Common myeloid progenitor, CD34-positive (primary cell): ENCODE measurements at regions not wholly inside any gene's neighbourhood (a gene's known extent, or its start where the extent isn't known, plus 50 kb on each side); places are given as distances from the start of the nearest gene placed in this dataset.
"Not testable (repeated sequence)": the region's sequence is repeated elsewhere in the genome, so short reads cannot be mapped to it uniquely, and the experiment has no call there.

Experiments used
- CTCF ChIA-PET: fragments of 350-600 bp; sonication (Branson Sonifier 250); formaldehyde crosslinking; loops from one replicate; lab custom pipeline; 2021; ENCODE audit warnings: antibody characterized with exemption; lab: Charles Lee
- POLR2A ChIA-PET: fragments of 350-600 bp; sonication (Branson Sonifier 250); formaldehyde crosslinking; loops from one replicate; lab custom pipeline; 2021; ENCODE audit warnings: antibody characterized with exemption; lab: Charles Lee
- DNase-seq, 3 donors: peaks; one replicate each; pipeline versions ENCODE4 v3.0.0 to v3.0.0-alpha.2; 2013
- H3K27ac ChIP-seq, 2 experiments: 1 replicate in 1 of 2; 2 replicates in 1 of 2; pipeline ENCODE4 v1.7.0; 2013; ENCODE audit warnings: inconsistent platforms in 2 of 2, low read length in 2 of 2, mild to moderate bottlenecking in 2 of 2, low read depth in 1 of 2, moderate library complexity in 1 of 2; ENCODE audit not compliant: severe bottlenecking in 2 of 2, insufficient read depth in 1 of 2, poor library complexity in 1 of 2
- H3K27me3 ChIP-seq, 5 experiments: replicated peaks in 2 of 5; 1 replicate in 3 of 5; 2 replicates in 2 of 5; pipeline versions ENCODE4 v1.6.1 to v1.7.0; 2013; ENCODE audit warnings: low read length in 4 of 5, mild to moderate bottlenecking in 2 of 5, moderate library complexity in 2 of 5, inconsistent platforms in 1 of 5; ENCODE audit not compliant: insufficient read depth in 5 of 5, control insufficient read depth in 4 of 5
- H3K36me3 ChIP-seq, 4 experiments: 1 replicate in 2 of 4; 2 replicates in 2 of 4; pipeline versions ENCODE4 v1.6.1 to v1.7.0; 2013; ENCODE audit warnings: low read length in 3 of 4, control low read depth in 1 of 4, mild to moderate bottlenecking in 1 of 4; ENCODE audit not compliant: control insufficient read depth in 4 of 4, insufficient read depth in 4 of 4
- H3K4me1 ChIP-seq, 4 experiments: 1 replicate in 3 of 4; 2 replicates in 1 of 4; pipeline versions ENCODE4 v1.6.1 to v1.7.1; 2013; ENCODE audit warnings: low read length in 3 of 4, mild to moderate bottlenecking in 3 of 4, control low read depth in 1 of 4, inconsistent platforms in 1 of 4, moderate library complexity in 1 of 4; ENCODE audit not compliant: control insufficient read depth in 4 of 4, insufficient read depth in 4 of 4; ENCODE audit errors: control extremely low read depth in 1 of 4
- H3K4me3 ChIP-seq, 7 experiments: 1 replicate in 4 of 7; 2 replicates in 3 of 7; pipeline versions ENCODE4 v1.5.1 to v1.7.0; 2013; ENCODE audit warnings: mild to moderate bottlenecking in 7 of 7, low read length in 6 of 7, moderate library complexity in 6 of 7, inconsistent platforms in 2 of 7, low read depth in 2 of 7, control low read depth in 1 of 7; ENCODE audit not compliant: insufficient read depth in 4 of 7, control insufficient read depth in 1 of 7; ENCODE audit errors: extremely low read depth in 1 of 7
- H3K9me3 ChIP-seq, 5 experiments: 1 replicate in 4 of 5; 2 replicates in 1 of 5; pipeline versions ENCODE4 v1.6.1 to v1.7.1; 2013; ENCODE audit warnings: low read length in 4 of 5, mild to moderate bottlenecking in 2 of 5, inconsistent platforms in 1 of 5, low read depth in 1 of 5, moderate library complexity in 1 of 5; ENCODE audit not compliant: control insufficient read depth in 4 of 5, insufficient read depth in 2 of 5; ENCODE audit errors: control extremely low read depth in 1 of 5
- WGBS: methylation state at CpG from one replicate; pipeline ENCODE4 v1.1.5; 2013; ENCODE audit not compliant: insufficient coverage; 5-methylcytosine and 5-hydroxymethylcytosine counted together

- Histone ChIP-seq H3K36me3 (no peaks in the 10 kb centered on the region), H3K4me3 (no peak overlapping the region), H3K4me1 (no peaks in the 10 kb centered on the region), H3K27ac (no peak overlapping the region), H3K9me3 (peaks cover 0 to 21% (median 5%) of the 10 kb centered on the region in 5 experiments), H3K27me3 (peaks cover 0 to 4% (median 0%) of the 10 kb centered on the region in 5 experiments)
- WGBS = 57% methylated on average over 3 of the region's 7 CpGs
- peak; percentile 36 to 55 (median 46) for DNase-seq
- ChIA-PET POLR2A (no interaction called here), CTCF (interaction anchor here (0.6 to 2.9 kb wide), 4 partner anchors 9 to 1772 kb away, joined by 4 to 11 read pairs (median 7); no protein-coding TSS in a partner anchor)
Measured at GRCh38 chr21:32921632-32922230, 104.0 kb upstream of the OLIG2 start.

DNA sequence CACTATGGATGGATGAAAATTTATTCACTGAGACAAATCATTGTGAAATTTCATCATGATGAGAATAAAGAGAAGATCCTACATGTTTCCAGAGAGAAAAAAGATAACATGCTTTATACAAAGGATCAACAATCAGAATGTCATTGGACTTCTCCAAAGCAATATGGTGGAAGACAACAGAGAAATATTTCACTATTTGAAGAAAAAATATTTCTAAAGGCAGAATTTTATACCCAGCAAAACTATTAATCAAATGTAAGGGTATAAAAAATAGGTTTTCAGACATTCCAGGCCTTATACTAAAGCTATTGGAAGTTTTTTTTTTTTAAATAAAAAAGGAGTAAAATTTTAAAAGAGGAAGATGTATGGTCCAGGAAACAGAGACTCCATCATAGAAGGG lies 100.6 kb upstream of the OLIG2 start:
- no peak for DNase-seq
- CTCF ChIA-PET = interaction anchor here (0.7 to 1.9 kb wide), 3 partner anchors 10 to 470 kb away, joined by 3 to 5 read pairs (median 4); no protein-coding TSS in a partner anchor
- peaks cover 0 to 3% (median 0%) of the 10 kb centered on the region in 4 experiments for H3K4me1 ChIP-seq
- no peaks in the 10 kb centered on the region for H3K36me3 ChIP-seq
- peaks cover 0 to 21% (median 5%) of the 10 kb centered on the region in 5 experiments for H3K9me3 ChIP-seq
- no peak overlapping the region for H3K4me3 ChIP-seq
- H3K27me3 ChIP-seq = no peaks in the 10 kb centered on the region
- no peak overlapping the region for H3K27ac ChIP-seq
- POLR2A ChIA-PET = no interaction called here

DNA sequence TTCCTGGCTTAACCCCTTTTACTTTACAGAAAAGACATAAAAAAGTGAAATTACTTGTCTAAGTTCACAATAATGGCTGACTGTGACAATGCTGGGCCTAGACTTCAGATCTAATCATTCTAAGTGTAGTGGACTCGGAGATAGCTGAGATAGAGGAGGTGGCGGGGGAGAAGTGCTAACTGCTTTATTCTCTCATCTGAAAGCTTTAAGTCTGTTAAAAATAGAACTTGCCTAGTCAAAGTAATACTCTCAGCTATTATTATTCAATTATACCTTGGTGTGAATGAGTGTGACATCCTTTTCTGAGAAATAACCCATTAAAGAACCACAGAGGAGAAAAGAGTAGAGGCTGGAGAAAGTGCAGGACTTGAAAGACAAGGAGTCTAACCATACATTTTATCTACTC lies 96.1 kb upstream of the OLIG2 start:
- Histone ChIP-seq H3K27me3 (no peaks in the 10 kb centered on the region), H3K27ac (no peak overlapping the region), H3K4me3 (no peak overlapping the region), H3K4me1 (peaks cover 5 to 28% (median 19%) of the 10 kb centered on the region in 4 experiments), H3K9me3 (peaks cover 0 to 23% (median 4%) of the 10 kb centered on the region in 5 experiments), H3K36me3 (no peaks in the 10 kb centered on the region)
- no peak for DNase-seq
- CTCF ChIA-PET = interaction anchor here (2.6 kb wide), 1 partner anchor 10 kb away, joined by 15 read pairs; no protein-coding TSS in a partner anchor
- POLR2A ChIA-PET = no interaction called here
- WGBS = no CpG with 5 or more reads among the region's 2 CpGs

- ChIA-PET CTCF (interaction anchor here (1.0 to 2.6 kb wide), 4 partner anchors 8 to 35 kb away, joined by 3 to 15 read pairs (median 8); no protein-coding TSS in a partner anchor), POLR2A (interaction anchor here (0.5 kb wide), 1 partner anchor 166 kb away, joined by 3 read pairs; no protein-coding TSS in a partner anchor)
- 95% methylated on average over 8 of the region's 8 CpGs for WGBS
Measured at GRCh38 chr21:32930673-32931072, 95.1 kb upstream of the OLIG2 start.

GRCh38 chr21:32934068-32934467 lies 91.7 kb upstream of the OLIG2 start:
- CTCF ChIA-PET = interaction anchor here (1.4 to 2.5 kb wide), 2 partner anchors 8 to 11 kb away, joined by 4 to 10 read pairs; no protein-coding TSS in a partner anchor
- H3K9me3 ChIP-seq, POLR2A ChIA-PET, H3K27me3 ChIP-seq, DNase-seq, H3K36me3 ChIP-seq, H3K27ac ChIP-seq, H3K4me3 ChIP-seq: not testable (repeated sequence)
- peaks cover 5 to 28% (median 19%) of the 10 kb centered on the region in 4 experiments for H3K4me1 ChIP-seq
- 98% methylated on average over 8 of the region's 14 CpGs for WGBS

More at GRCh38 chr21:32930673-32931072, 95.1 kb upstream of the OLIG2 start:
- peaks cover 5 to 28% (median 19%) of the 10 kb centered on the region in 4 experiments for H3K4me1 ChIP-seq
- H3K36me3 ChIP-seq = no peaks in the 10 kb centered on the region
- no peaks in the 10 kb centered on the region for H3K27me3 ChIP-seq
- H3K27ac ChIP-seq = no peak overlapping the region
- peaks cover 0 to 13% (median 3%) of the 10 kb centered on the region in 5 experiments for H3K9me3 ChIP-seq
- no peak overlapping the region for H3K4me3 ChIP-seq
- no peak for DNase-seq

DNA sequence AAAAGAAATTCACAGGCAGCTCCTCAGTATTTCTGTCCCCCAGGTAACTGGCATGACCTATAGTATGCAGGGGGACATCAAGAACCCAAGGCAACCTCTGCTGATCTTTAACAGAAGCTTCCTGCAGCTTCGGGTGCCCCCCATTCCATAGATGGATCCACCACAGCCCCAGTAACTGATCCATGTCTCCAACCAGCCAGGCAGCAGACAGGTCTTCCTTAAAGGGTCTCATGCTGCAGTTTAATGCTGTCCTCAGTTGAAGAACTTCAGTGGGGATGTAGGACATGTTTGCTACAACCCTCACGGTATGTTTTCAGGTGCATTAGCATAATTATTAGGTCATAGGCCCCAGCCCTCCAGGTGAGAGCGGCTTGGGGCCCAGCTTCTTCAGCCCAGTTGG lies 90.9 kb upstream of the OLIG2 start:
- no peaks in the 10 kb centered on the region for H3K36me3 ChIP-seq
- peaks cover 5 to 25% (median 19%) of the 10 kb centered on the region in 4 experiments for H3K4me1 ChIP-seq
- CTCF ChIA-PET = interaction anchor here (1.4 to 2.5 kb wide), 2 partner anchors 9 to 12 kb away, joined by 4 to 10 read pairs; no protein-coding TSS in a partner anchor
- no peaks in the 10 kb centered on the region for H3K27me3 ChIP-seq
- H3K4me3 ChIP-seq = no peak overlapping the region
- DNase-seq = no peak
- WGBS = 100% methylated on average over 3 of the region's 3 CpGs
- POLR2A ChIA-PET = no interaction called here
- H3K27ac ChIP-seq = no peak overlapping the region
- H3K9me3 ChIP-seq = peaks cover 0 to 5% (median 0%) of the 10 kb centered on the region in 5 experiments
